ENCODE measurements at regions not wholly inside any gene's neighbourhood (a gene's known extent, or its start where the extent isn't known, plus 50 kb on each side); places are given as distances from the start of the nearest gene placed in this dataset.

GRCh38 chr9:13841746-13842462 is 472.0 kb downstream of the NFIB start:
- Histone ChIP-seq H3K79me1 (ENCODE audit: insufficient read depth, low read depth, low read length, poor library complexity, severe bottlenecking) (no peaks in the 10 kb centered on the region), H3T11ph (ENCODE audit: low read length) (no peak overlapping the region), H2BK120ac (ENCODE audit: low read depth, low read length, poor library complexity, severe bottlenecking) (no peak overlapping the region), H3K18ac (ENCODE audit: insufficient read length, low read depth, low read length) (no peak overlapping the region), H3K9me3 (ENCODE audit: control insufficient read depth, low read depth, low read length) (no peaks in the 10 kb centered on the region), H3K79me2 (ENCODE audit: insufficient read depth, low read length) (no peaks in the 10 kb centered on the region), H2AFZ (ENCODE audit: low read length) (no peak overlapping the region), H2BK12ac (ENCODE audit: insufficient read length, low read depth, low read length) (no peak overlapping the region), H4K91ac (ENCODE audit: insufficient read length, low read depth, low read length) (no peak overlapping the region), H3K4ac (ENCODE audit: low read depth, low read length) (no peak overlapping the region), H3K4me1 (ENCODE audit: insufficient read depth, low read length) (no peaks in the 10 kb centered on the region), H3K9ac (ENCODE audit: extremely low read depth, insufficient read length, low read length) (no peak overlapping the region), H3K27ac (ENCODE audit: insufficient read length, low read depth, low read length) (no peak overlapping the region), H4K5ac (ENCODE audit: insufficient read length, low read depth, low read length) (no peak overlapping the region), H4K20me1 (ENCODE audit: control insufficient read depth, insufficient read depth, insufficient read length) (no peaks in the 10 kb centered on the region), H4K8ac (replicated peaks; ENCODE audit: insufficient read length, low read depth, low read length) (no peak overlapping the region), H3K56ac (ENCODE audit: insufficient read length, low read depth, low read length) (no peak overlapping the region), H3K4me2 (ENCODE audit: insufficient read depth, insufficient read length, low read length) (no peak overlapping the region), H3K27me3 (ENCODE audit: insufficient read depth, low read length) (no peaks in the 10 kb centered on the region), H3K14ac (ENCODE audit: insufficient read depth, low read length) (no peak overlapping the region), H3K23me2 (ENCODE audit: insufficient read length, low read depth, low read length, poor library complexity, severe bottlenecking) (no peaks in the 10 kb centered on the region), H2AK5ac (ENCODE audit: insufficient read length, low read length) (no peak overlapping the region), H2BK5ac (ENCODE audit: insufficient read length, low read length) (no peak overlapping the region), H3K23ac (ENCODE audit: insufficient read length, low read depth, low read length) (no peak overlapping the region), H2BK20ac (ENCODE audit: low read depth, low read length, poor library complexity, severe bottlenecking) (no peak overlapping the region), H2BK15ac (ENCODE audit: low read depth, low read length) (no peak overlapping the region)
- TF ChIP-seq CTCF (conservative IDR thresholded peaks at IDR 0.05), result no peak
- Mint-ChIP-seq H3K27me3 (ENCODE audit: low read depth) (no peaks in the 10 kb centered on the region), H3K9me3 (peaks cover 0 to 9% of the 10 kb centered on the region in 2 experiments; a peak in 2 of 5 replicates), H3K36me3 (ENCODE audit: insufficient read depth in 1 of 3, low read depth in 3 of 3) (peaks cover 0 to 1% (median 0%) of the 10 kb centered on the region in 3 experiments; a peak in 2 of 7 replicates), H3K4me1 (peaks cover 0 to 4% of the 10 kb centered on the region in 2 experiments; a peak in 2 of 4 replicates), H3K4me3 (no peak overlapping the region), H3K27ac (no peak overlapping the region)
- WGBS (ENCODE audit: extremely low coverage, insufficient read length, low lambda C conversion rate), result no CpG with 5 or more reads among the region's 7 CpGs
- DNase-seq, result no peak
